B cell (primary cell): ENCODE measurements at regions not wholly inside any gene's neighbourhood (a gene's known extent, or its start where the extent isn't known, plus 50 kb on each side); places are given as distances from the start of the nearest gene placed in this dataset.

Experiments used
- ATAC-seq: fragments of 200-7000 bp; cut with Tn5 transposase; one replicate; pipeline ENCODE4 v1.10.0; 2021; ENCODE audit warnings: low read depth, mild to moderate bottlenecking, moderate number of reproducible peaks, moderate library complexity
- CTCF ChIA-PET: fragments of 350-600 bp; sonication (Branson Sonifier 250); formaldehyde crosslinking; loops from one replicate; lab custom pipeline; 2021; ENCODE audit warnings: antibody characterized with exemption, inconsistent platforms; lab: Charles Lee
- POLR2A ChIA-PET: fragments of 350-600 bp; sonication (Branson Sonifier 250); formaldehyde crosslinking; loops from one replicate; lab custom pipeline; 2021; ENCODE audit warnings: antibody characterized with exemption; lab: Charles Lee
- DNase-seq: peaks from one replicate; pipeline ENCODE4 v3.0.0; 2013
- H2AFZ ChIP-seq: 2 replicates; pipeline ENCODE4 v1.6.1; 2012; ENCODE audit warnings: mild to moderate bottlenecking, low read depth, low read length; ENCODE audit not compliant: insufficient read depth, poor library complexity, severe bottlenecking
- H3K27ac ChIP-seq, 2 donors: 1 replicate in 1 of 2; 2 replicates in 1 of 2; pipeline ENCODE4 v1.5.1; 2012 to 2013; ENCODE audit warnings: low read length in 2 of 2, mild to moderate bottlenecking in 2 of 2, moderate library complexity in 1 of 2
- H3K27me3 ChIP-seq, 4 experiments: fragments of 200-600 bp in 1 of 4; sonication (generic) in 1 of 4; replicated peaks in 1 of 4; 1 replicate in 2 of 4; 2 replicates in 2 of 4; pipeline versions ENCODE4 v1.6.1 to v1.7.0; 2013 to 2016; ENCODE audit warnings: low read length in 3 of 4, mild to moderate bottlenecking in 2 of 4, mixed read lengths in 1 of 4, moderate library complexity in 1 of 4; ENCODE audit not compliant: insufficient read depth in 4 of 4, control insufficient read depth in 3 of 4; ENCODE audit errors: control extremely low read depth in 1 of 4
- H3K36me3 ChIP-seq, 2 experiments: replicated peaks in 1 of 2; 1 replicate in 1 of 2; 2 replicates in 1 of 2; pipeline versions ENCODE4 v1.6.1 to v1.7.1; 2013; ENCODE audit warnings: low read length in 1 of 2; ENCODE audit not compliant: insufficient read depth in 2 of 2, control insufficient read depth in 1 of 2; ENCODE audit errors: control extremely low read depth in 1 of 2, extremely low read depth in 1 of 2
- H3K4me1 ChIP-seq, 2 donors: fragments of 200-600 bp in 1 of 2; sonication (generic) in 1 of 2; 1 replicate in 1 of 2; 2 replicates in 1 of 2; pipeline versions ENCODE4 v1.5.1 to v1.6.1; 2013 to 2017; ENCODE audit warnings: low read length in 2 of 2; ENCODE audit not compliant: control insufficient read depth in 2 of 2, insufficient read depth in 2 of 2
- H3K4me2 ChIP-seq: replicated peaks from 2 replicates; pipeline ENCODE3; 2012; ENCODE audit warnings: mild to moderate bottlenecking, low read depth, low read length; ENCODE audit not compliant: poor library complexity, severe bottlenecking
- H3K4me3 ChIP-seq, 5 experiments: fragments of 200-600 bp in 1 of 5; sonication (generic) in 1 of 5; 1 replicate in 3 of 5; 2 replicates in 2 of 5; pipeline versions ENCODE4 v1.5.1 to v1.7.0; 2011 to 2016; ENCODE audit warnings: low read length in 4 of 5, mild to moderate bottlenecking in 4 of 5, low read depth in 2 of 5, control low read depth in 1 of 5, moderate library complexity in 1 of 5; ENCODE audit not compliant: insufficient read depth in 1 of 5; ENCODE audit errors: control extremely low read depth in 1 of 5, extremely low read depth in 1 of 5
- H3K79me2 ChIP-seq: fragments of 200-600 bp; sonication (generic); one replicate; pipeline ENCODE4 v1.6.0; 2016; ENCODE audit warnings: low read length; ENCODE audit not compliant: control insufficient read depth, insufficient read depth
- H3K9ac ChIP-seq: fragments of 200-600 bp; sonication (generic); 2 replicates; pipeline ENCODE4 v1.6.1; 2017; ENCODE audit warnings: mild to moderate bottlenecking, low read length, moderate library complexity
- H3K9me3 ChIP-seq, 3 donors: one replicate each; pipeline versions ENCODE4 v1.6.1 to v1.7.1; 2013; ENCODE audit warnings: low read length in 2 of 3; ENCODE audit not compliant: control insufficient read depth in 2 of 3, insufficient read depth in 1 of 3; ENCODE audit errors: control extremely low read depth in 1 of 3
- H4K20me1 ChIP-seq: 2 replicates; pipeline ENCODE4 v1.6.0; 2012; ENCODE audit warnings: mild to moderate bottlenecking, low read length; ENCODE audit not compliant: insufficient read depth, control insufficient read depth, poor library complexity, severe bottlenecking
- H3K27ac Mint-ChIP-seq: one replicate; pipeline ENCODE4 v1.8.0; 2021; ENCODE audit warnings: mixed read lengths
- H3K27me3 Mint-ChIP-seq: one replicate; pipeline ENCODE4 v1.8.0; 2021; ENCODE audit warnings: mixed read lengths
- H3K4me1 Mint-ChIP-seq: one replicate; pipeline ENCODE4 v1.8.0; 2021; ENCODE audit warnings: mixed read lengths
- H3K4me3 Mint-ChIP-seq: one replicate; pipeline ENCODE4 v1.8.0; 2021; ENCODE audit warnings: mixed read lengths
- H3K9me3 Mint-ChIP-seq: one replicate; pipeline ENCODE4 v1.8.0; 2022; ENCODE audit warnings: mixed read lengths; ENCODE audit not compliant: insufficient read depth
- EZH2 ChIP-seq: IDR thresholded peaks from 2 replicates; pipeline ENCODE4 v1.6.1; 2012; ENCODE audit warnings: borderline replicate concordance, low read depth, mild to moderate bottlenecking, moderate library complexity, low read length; ENCODE audit not compliant: insufficient read depth, poor library complexity, severe bottlenecking
- WGBS: methylation state at CpG from one replicate; pipeline ENCODE4 v1.1.5; 2013; ENCODE audit warnings: missing lambda C conversion rate; ENCODE audit not compliant: insufficient coverage; 5-methylcytosine and 5-hydroxymethylcytosine counted together
- intact Hi-C: fragments of 100-400 bp; cut with micrococcal nuclease; formaldehyde crosslinking; loops from one replicate; pipeline ENCODE4 v1.10.0; 2022
- TF ChIP-seq, protein P1 (sequence below): fragments of 200-600 bp; IDR thresholded peaks from one replicate; pipeline ENCODE4 v1.8.0; 2022; ENCODE audit warnings: antibody characterized with exemption, mild to moderate bottlenecking

DNA sequence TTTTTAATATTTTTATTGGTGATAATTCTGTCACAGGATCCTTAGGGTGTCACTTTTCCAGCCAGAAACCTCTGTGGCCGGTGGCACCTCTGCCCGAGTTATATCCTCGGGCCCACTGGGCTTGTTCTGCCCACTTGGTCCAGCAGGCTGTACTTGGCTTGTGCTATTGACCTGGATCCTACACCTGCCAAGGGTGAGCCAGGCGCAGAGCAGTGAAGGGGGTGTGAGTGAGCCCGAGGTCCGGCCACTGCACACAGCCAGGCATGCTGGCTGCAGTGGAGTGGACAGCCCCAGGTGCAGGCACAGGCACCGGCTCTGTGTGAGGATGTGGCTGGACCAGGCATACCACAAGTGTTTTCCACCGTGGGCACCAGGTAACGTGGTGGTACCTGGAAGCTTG is 54.7 kb upstream of the NUDT6 start:
- H3K9ac ChIP-seq: no peak overlapping the region
- no peaks in the 10 kb centered on the region for H3K27me3 ChIP-seq
- Mint-ChIP-seq H3K4me3 (no peak overlapping the region), H3K9me3 (no peaks in the 10 kb centered on the region), H3K4me1 (no peaks in the 10 kb centered on the region), H3K27me3 (no peaks in the 10 kb centered on the region), H3K27ac (no peak overlapping the region)
- H2AFZ ChIP-seq: no peak overlapping the region
- H3K27ac ChIP-seq: no peak overlapping the region
- intact Hi-C loops: no loop called here
- peaks cover 0 to 20% (median 4%) of the 10 kb centered on the region in 3 donors for H3K9me3 ChIP-seq
- DNase-seq (no peak), ATAC-seq (no peak)
- 98% methylated on average over 9 of the region's 9 CpGs for WGBS
- no peaks in the 10 kb centered on the region for H4K20me1 ChIP-seq
- CTCF ChIA-PET: interaction anchor here (1.1 kb wide), 1 partner anchor 9 kb away, joined by 3 read pairs; no protein-coding TSS in a partner anchor
- H3K4me1 ChIP-seq: no peaks in the 10 kb centered on the region
- POLR2A ChIA-PET: no interaction called here
- peaks cover 7 to 21% of the 10 kb centered on the region in 2 experiments for H3K36me3 ChIP-seq
- no peak overlapping the region for H3K4me3 ChIP-seq
- TF ChIP-seq, protein P1, sequence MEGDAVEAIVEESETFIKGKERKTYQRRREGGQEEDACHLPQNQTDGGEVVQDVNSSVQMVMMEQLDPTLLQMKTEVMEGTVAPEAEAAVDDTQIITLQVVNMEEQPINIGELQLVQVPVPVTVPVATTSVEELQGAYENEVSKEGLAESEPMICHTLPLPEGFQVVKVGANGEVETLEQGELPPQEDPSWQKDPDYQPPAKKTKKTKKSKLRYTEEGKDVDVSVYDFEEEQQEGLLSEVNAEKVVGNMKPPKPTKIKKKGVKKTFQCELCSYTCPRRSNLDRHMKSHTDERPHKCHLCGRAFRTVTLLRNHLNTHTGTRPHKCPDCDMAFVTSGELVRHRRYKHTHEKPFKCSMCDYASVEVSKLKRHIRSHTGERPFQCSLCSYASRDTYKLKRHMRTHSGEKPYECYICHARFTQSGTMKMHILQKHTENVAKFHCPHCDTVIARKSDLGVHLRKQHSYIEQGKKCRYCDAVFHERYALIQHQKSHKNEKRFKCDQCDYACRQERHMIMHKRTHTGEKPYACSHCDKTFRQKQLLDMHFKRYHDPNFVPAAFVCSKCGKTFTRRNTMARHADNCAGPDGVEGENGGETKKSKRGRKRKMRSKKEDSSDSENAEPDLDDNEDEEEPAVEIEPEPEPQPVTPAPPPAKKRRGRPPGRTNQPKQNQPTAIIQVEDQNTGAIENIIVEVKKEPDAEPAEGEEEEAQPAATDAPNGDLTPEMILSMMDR: no peak
- TF ChIP-seq EZH2: no peak
- H3K79me2 ChIP-seq: no peaks in the 10 kb centered on the region
- H3K4me2 ChIP-seq: no peak overlapping the region

DNA sequence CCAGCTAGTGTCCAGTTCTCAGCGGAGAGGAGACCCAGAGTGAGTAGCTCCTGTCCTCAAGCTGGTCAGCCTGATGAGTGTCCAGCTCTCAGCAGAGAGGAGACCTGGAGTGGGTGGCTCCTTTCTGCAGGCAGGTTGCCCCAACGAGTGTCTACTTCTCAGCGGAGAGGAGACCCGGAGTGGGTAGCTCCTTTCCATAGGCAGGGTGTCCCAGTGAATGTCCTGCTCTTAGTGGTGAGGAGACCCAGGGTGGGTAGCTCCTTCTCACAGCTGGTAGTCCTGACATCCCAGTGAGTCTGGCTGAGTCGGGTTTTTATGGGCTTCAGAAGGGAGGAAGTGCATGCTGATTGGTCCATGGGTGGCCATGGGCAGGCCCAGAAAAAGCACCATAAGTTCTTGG is 55.7 kb upstream of the NUDT6 start:
- H3K9ac ChIP-seq: no peak overlapping the region
- no peak overlapping the region for H3K4me2 ChIP-seq
- H3K36me3 ChIP-seq: peaks cover 7 to 21% of the 10 kb centered on the region in 2 experiments
- H3K27ac Mint-ChIP-seq: no peak overlapping the region
- H3K27me3 Mint-ChIP-seq: no peaks in the 10 kb centered on the region
- DNase-seq (no peak), ATAC-seq (no peak)
- no peaks in the 10 kb centered on the region for H4K20me1 ChIP-seq
- intact Hi-C loops: no loop called here
- no peak overlapping the region for H3K27ac ChIP-seq
- no peaks in the 10 kb centered on the region for H3K9me3 Mint-ChIP-seq
- H3K79me2 ChIP-seq: no peaks in the 10 kb centered on the region
- ChIA-PET CTCF (interaction anchor here (1.1 kb wide), 1 partner anchor 10 kb away, joined by 3 read pairs; no protein-coding TSS in a partner anchor), POLR2A (no interaction called here)
- no peaks in the 10 kb centered on the region for H3K4me1 Mint-ChIP-seq
- no peaks in the 10 kb centered on the region for H3K27me3 ChIP-seq
- no peak overlapping the region for H3K4me3 ChIP-seq
- WGBS: 99% methylated on average over 5 of the region's 5 CpGs
- TF ChIP-seq, protein P1: no peak
- no peak for TF ChIP-seq EZH2
- no peak overlapping the region for H2AFZ ChIP-seq
- H3K9me3 ChIP-seq: peaks cover 0 to 20% (median 4%) of the 10 kb centered on the region in 3 donors
- H3K4me3 Mint-ChIP-seq: no peak overlapping the region
- H3K4me1 ChIP-seq: no peaks in the 10 kb centered on the region
